Fibroblast of the conjunctiva (primary cell): ENCODE measurements at regions not wholly inside any gene's neighbourhood (a gene's known extent, or its start where the extent isn't known, plus 50 kb on each side); places are given as distances from the start of the nearest gene placed in this dataset.
"Not testable (repeated sequence)": the region's sequence is repeated elsewhere in the genome, so short reads cannot be mapped to it uniquely, and the experiment has no call there.

Experiments
- DNase-seq: peaks from one replicate; pipeline ENCODE4 v3.0.0-alpha.2; 2010; ENCODE audit warnings: low read depth

- no peak for DNase-seq
These were observed 2441.7 kb downstream of the ARAP2 start for GRCh38 chr4:33802578-33802977.

GRCh38 chr4:33825685-33826084 lies 2418.6 kb downstream of the ARAP2 start:
- no peak for DNase-seq

- not testable (repeated sequence) for DNase-seq
These were observed 2415.0 kb downstream of the ARAP2 start for GRCh38 chr4:33829356-33829755.

- DNase-seq = no peak
These were observed 2412.8 kb downstream of the ARAP2 start for GRCh38 chr4:33831442-33832066.

- DNase-seq = not testable (repeated sequence)
These were observed 2408.6 kb downstream of the ARAP2 start for GRCh38 chr4:33835764-33836163.

GRCh38 chr4:33837043-33837838 lies 2407.1 kb downstream of the ARAP2 start:
- DNase-seq = peak; percentile 17

- no peak for DNase-seq
These were observed 2403.2 kb downstream of the ARAP2 start for GRCh38 chr4:33841120-33841519.

GRCh38 chr4:33850371-33850902 lies 2393.9 kb downstream of the ARAP2 start:
- DNase-seq = no peak

GRCh38 chr4:33853670-33854069 lies 2390.6 kb downstream of the ARAP2 start:
- not testable (repeated sequence) for DNase-seq

- no peak for DNase-seq
These were observed 2379.9 kb downstream of the ARAP2 start for GRCh38 chr4:33864290-33864859.

GRCh38 chr4:33873791-33874190 lies 2370.5 kb downstream of the ARAP2 start:
- no peak for DNase-seq

- no peak for DNase-seq
These were observed 2365.6 kb downstream of the ARAP2 start for GRCh38 chr4:33878710-33879109.

GRCh38 chr4:33881176-33881575 lies 2363.1 kb downstream of the ARAP2 start:
- DNase-seq = no peak

GRCh38 chr4:33882246-33882990 lies 2361.9 kb downstream of the ARAP2 start:
- DNase-seq = no peak

GRCh38 chr4:33883111-33883510 lies 2361.2 kb downstream of the ARAP2 start:
- no peak for DNase-seq

- DNase-seq = no peak
These were observed 2358.0 kb downstream of the ARAP2 start for GRCh38 chr4:33886356-33886755.

GRCh38 chr4:33890841-33891240 lies 2353.5 kb downstream of the ARAP2 start:
- no peak for DNase-seq

- DNase-seq = no peak
These were observed 2332.4 kb downstream of the ARAP2 start for GRCh38 chr4:33911959-33912358.

- DNase-seq = no peak
These were observed 2329.9 kb downstream of the ARAP2 start for GRCh38 chr4:33914386-33914785.

GRCh38 chr4:33923469-33923868 lies 2320.8 kb downstream of the ARAP2 start:
- no peak for DNase-seq

GRCh38 chr4:33924239-33924638 lies 2320.1 kb downstream of the ARAP2 start:
- peak; percentile 12 for DNase-seq

GRCh38 chr4:33924811-33925210 lies 2319.5 kb downstream of the ARAP2 start:
- DNase-seq = no peak
